Transverse colon (tissue), 4 donors: ENCODE measurements at regions not wholly inside any gene's neighbourhood (a gene's known extent, or its start where the extent isn't known, plus 50 kb on each side); places are given as distances from the start of the nearest gene placed in this dataset.

Experiments used
- DNase-seq: peaks from one replicate; pipeline ENCODE4 v3.0.0-alpha.2; 2019
- H3K27ac ChIP-seq, 4 donors: fragments of 200-600 bp; sonication (generic); 2 replicates each; pipeline ENCODE4 v1.5.1; 2016 to 2018; ENCODE audit warnings: inconsistent platforms in 4 of 4
- H3K27me3 ChIP-seq: fragments of 200-600 bp; sonication (generic); 2 replicates; pipeline ENCODE4 v1.5.1; 2017; ENCODE audit warnings: inconsistent platforms
- H3K36me3 ChIP-seq, 4 donors: fragments of 200-600 bp; sonication (generic); 2 replicates each; pipeline ENCODE4 v1.5.1; 2017 to 2019; ENCODE audit warnings: inconsistent platforms in 4 of 4
- H3K4me1 ChIP-seq, 4 donors: fragments of 200-600 bp; sonication (generic); 2 replicates each; pipeline ENCODE4 v1.5.1; 2017 to 2020; ENCODE audit warnings: inconsistent platforms in 4 of 4
- H3K4me3 ChIP-seq, 4 donors: fragments of 200-600 bp; sonication (generic); 1 replicate in 1 of 4; 2 replicates in 3 of 4; pipeline versions ENCODE4 v1.5.1 to v1.6.1; 2017 to 2019; ENCODE audit warnings: inconsistent platforms in 4 of 4
- H3K9me3 ChIP-seq, 2 donors: fragments of 200-600 bp; sonication (generic); 2 replicates each; pipeline ENCODE4 v1.5.1; 2017 to 2019; ENCODE audit warnings: inconsistent platforms in 2 of 2
- EP300 ChIP-seq: sonication (generic); formaldehyde crosslinking; IDR thresholded peaks from one replicate; pipeline ENCODE4 v1.6.1; 2017; ENCODE audit warnings: antibody characterized with exemption, low read depth
- POLR2A ChIP-seq: fragments of 450-650 bp; IDR thresholded peaks from one replicate; pipeline ENCODE4 v1.6.1; 2016; ENCODE audit warnings: antibody characterized with exemption, mild to moderate bottlenecking, moderate library complexity
- POLR2AphosphoS5 ChIP-seq, 3 donors: sonication (generic); formaldehyde crosslinking; IDR thresholded peaks; one replicate each; pipeline ENCODE4 v1.6.1; 2016; ENCODE audit warnings: antibody characterized with exemption in 3 of 3
- WGBS, 2 donors: methylation state at CpG; one replicate each; pipeline ENCODE4 v1.1.5; 2018; ENCODE audit warnings: low coverage in 1 of 2; 5-methylcytosine and 5-hydroxymethylcytosine counted together
- in situ Hi-C, 4 donors: fragments of 200-750 bp; cut with MboI; loops; one replicate each; pipeline versions ENCODE4 v1.15.0 to v1.15.1; 2017; ENCODE audit warnings: low sequenced_read_pairs in 3 of 4, low pct_ligation_motif_present in 1 of 4, low pct_unique_long_range_greater_than_20kb in 1 of 4
- intact Hi-C: fragments of 100-400 bp; cut with DNase I; formaldehyde crosslinking; loops from one replicate; pipeline ENCODE4 v1.15.1; 2023; ENCODE audit warnings: low total_unique reads
- TF ChIP-seq, protein P1 (sequence below), 5 experiments: fragments of 200-600 bp in 3 of 5; fragments of 450-650 bp in 2 of 5; sonication (generic) in 3 of 5; IDR thresholded peaks; 1 replicate in 2 of 5; 2 replicates in 3 of 5; pipeline ENCODE4 v1.5.1; 2016 to 2017; ENCODE audit warnings: antibody characterized with exemption in 5 of 5, inconsistent platforms in 3 of 5, mild to moderate bottlenecking in 2 of 5, moderate library complexity in 1 of 5

DNA sequence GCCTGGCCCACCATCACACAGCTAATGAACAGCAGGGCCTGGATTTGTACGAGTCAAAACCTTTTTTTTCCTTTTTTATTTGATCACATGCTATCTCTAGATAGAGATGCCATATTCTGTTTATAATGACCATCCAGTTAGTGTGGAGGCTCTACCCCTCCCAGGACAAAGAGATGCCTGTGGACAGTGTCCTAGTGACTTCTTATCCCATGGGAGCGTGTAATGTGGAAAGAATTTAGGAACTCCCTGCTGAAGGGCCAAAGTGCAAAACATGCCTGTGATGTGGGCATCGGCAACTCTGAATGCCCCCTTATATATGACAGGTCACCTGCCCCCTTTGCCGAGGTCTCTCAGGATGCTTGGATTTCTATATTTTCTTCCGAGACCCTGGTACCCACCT, 292.2 kb downstream of the RRAGC start:
- Histone ChIP-seq H3K36me3 (no peaks in the 10 kb centered on the region), H3K4me1 (no peaks in the 10 kb centered on the region), H3K27me3 (peaks cover 17% of the 10 kb centered on the region), H3K27ac (no peak overlapping the region), H3K9me3 (no peaks in the 10 kb centered on the region), H3K4me3 (no peak overlapping the region)
- intact Hi-C loops (no loop called here), in situ Hi-C loops (no loop called here)
- WGBS, 2 donors: 72 to 76% methylated on average over 2 to 5 of the region's 5 CpGs
- DNase-seq: no peak
- no peak for TF ChIP-seq POLR2A
- TF ChIP-seq, protein P1, sequence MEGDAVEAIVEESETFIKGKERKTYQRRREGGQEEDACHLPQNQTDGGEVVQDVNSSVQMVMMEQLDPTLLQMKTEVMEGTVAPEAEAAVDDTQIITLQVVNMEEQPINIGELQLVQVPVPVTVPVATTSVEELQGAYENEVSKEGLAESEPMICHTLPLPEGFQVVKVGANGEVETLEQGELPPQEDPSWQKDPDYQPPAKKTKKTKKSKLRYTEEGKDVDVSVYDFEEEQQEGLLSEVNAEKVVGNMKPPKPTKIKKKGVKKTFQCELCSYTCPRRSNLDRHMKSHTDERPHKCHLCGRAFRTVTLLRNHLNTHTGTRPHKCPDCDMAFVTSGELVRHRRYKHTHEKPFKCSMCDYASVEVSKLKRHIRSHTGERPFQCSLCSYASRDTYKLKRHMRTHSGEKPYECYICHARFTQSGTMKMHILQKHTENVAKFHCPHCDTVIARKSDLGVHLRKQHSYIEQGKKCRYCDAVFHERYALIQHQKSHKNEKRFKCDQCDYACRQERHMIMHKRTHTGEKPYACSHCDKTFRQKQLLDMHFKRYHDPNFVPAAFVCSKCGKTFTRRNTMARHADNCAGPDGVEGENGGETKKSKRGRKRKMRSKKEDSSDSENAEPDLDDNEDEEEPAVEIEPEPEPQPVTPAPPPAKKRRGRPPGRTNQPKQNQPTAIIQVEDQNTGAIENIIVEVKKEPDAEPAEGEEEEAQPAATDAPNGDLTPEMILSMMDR (IDR thresholded peaks at IDR 0.05): no peak
- TF ChIP-seq POLR2AphosphoS5 (IDR thresholded peaks at IDR 0.05): no peak
- no peak for TF ChIP-seq EP300

DNA sequence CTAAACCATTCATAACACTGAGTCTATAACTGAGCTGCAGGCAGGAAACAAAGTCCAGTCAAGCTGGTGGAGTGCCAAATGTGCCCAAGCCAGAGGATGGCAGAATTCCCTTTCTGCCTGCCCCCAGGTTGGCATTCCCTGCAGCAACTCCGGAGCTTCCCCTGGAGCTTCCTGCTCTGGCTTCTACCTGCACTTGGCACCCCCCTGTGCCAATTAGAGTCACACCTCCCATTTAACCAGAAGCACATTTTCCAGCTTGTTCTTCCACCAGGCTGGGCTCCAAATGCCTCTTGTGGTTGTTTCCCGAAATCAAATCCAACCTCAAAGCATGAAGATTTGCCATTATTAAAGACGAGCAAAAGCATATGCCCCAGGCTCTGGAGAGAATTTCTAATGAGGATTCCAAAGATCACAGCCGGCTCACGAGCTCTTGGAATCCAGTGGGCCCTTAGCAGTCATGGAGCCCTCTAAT, 294.5 kb downstream of the RRAGC start:
- intact Hi-C loops (no loop called here), in situ Hi-C loops (no loop called here)
- DNase-seq: no peak
- Histone ChIP-seq H3K27me3 (peaks cover 34% of the 10 kb centered on the region), H3K36me3 (no peaks in the 10 kb centered on the region), H3K4me1 (peaks cover 0 to 11% (median 5%) of the 10 kb centered on the region in 4 donors), H3K9me3 (no peaks in the 10 kb centered on the region), H3K27ac (no peak overlapping the region), H3K4me3 (no peak overlapping the region)
- TF ChIP-seq POLR2A (no peak), POLR2AphosphoS5 (IDR thresholded peaks at IDR 0.05) (no peak), EP300 (no peak)
- TF ChIP-seq, protein P1 (IDR thresholded peaks at IDR 0.05): no peak
- 50 to 58% methylated on average over 1 to 5 of the region's 5 CpGs for WGBS, 2 donors

DNA sequence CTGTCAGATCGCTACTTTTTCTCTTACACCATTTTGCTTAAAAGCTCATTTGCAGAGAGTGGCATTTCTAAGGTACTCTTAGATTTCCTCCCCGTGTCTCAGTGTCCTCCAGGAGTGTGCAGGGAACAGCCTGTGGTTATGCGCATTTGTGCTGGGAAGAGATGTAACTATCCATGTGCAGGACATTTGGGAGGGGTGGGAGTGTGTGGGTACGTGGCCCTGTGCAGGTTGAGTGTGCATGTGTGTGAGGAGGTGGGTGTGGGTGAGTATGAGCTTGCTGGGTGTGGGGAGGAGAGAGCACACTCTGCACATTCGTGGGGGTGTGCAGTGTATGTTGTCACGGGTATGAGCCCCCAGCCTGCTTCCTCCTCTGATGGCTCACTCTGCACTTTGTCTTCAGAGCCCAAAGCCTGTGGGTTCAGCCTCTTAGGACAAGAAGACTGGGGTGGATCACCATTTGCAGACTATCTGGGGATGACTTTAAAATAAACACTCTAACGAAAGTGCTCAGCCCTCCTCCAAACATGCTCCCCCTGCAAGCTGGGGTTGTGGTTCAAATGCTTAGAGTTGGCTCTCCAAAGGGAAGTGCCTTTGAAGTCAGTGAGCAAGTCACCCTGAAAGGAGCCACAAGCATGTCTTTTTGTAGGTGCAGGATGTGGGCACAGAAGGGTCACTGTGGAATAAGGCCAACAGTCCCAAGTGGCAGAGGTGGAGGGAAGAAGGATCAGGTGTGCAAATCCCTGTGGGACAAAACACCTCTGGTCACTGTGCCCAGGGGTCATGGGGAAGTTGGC, 295.4 kb downstream of the RRAGC start:
- no peak for DNase-seq
- intact Hi-C loops (no loop called here), in situ Hi-C loops (no loop called here)
- no peak overlapping the region for H3K27ac ChIP-seq
- no peak for TF ChIP-seq POLR2AphosphoS5 (IDR thresholded peaks at IDR 0.05)
- no peak for TF ChIP-seq POLR2A
- TF ChIP-seq EP300: no peak
- TF ChIP-seq, protein P1 (IDR thresholded peaks at IDR 0.05): no peak
- peaks cover 34% of the 10 kb centered on the region for H3K27me3 ChIP-seq
- no peaks in the 10 kb centered on the region for H3K36me3 ChIP-seq
- H3K4me1 ChIP-seq: peaks cover 3 to 20% (median 7%) of the 10 kb centered on the region in 4 donors
- 67 to 83% methylated on average over 3 to 7 of the region's 7 CpGs for WGBS, 2 donors
- no peak overlapping the region for H3K4me3 ChIP-seq
- no peaks in the 10 kb centered on the region for H3K9me3 ChIP-seq

DNA sequence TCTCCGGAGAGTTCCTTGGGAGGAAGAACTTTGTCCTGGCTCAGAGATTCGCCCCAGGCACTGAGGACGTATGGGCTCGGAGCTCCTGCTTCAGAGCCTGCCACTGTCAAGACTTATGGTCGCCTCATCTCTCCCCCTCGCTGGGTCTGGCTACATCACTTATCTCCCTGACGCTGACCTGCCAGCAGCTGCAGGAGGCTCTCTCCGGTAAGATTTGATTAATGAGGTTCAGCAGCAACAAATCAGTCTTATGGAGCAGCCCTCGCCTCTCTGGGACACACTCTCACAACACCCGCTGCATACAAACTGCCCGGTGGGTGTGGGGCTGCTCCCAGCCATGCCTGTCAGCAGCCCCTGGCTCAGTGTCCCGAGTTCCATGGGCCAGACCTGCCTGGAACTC, 297.8 kb downstream of the RRAGC start:
- peaks cover 34% of the 10 kb centered on the region for H3K27me3 ChIP-seq
- TF ChIP-seq, protein P1 (IDR thresholded peaks at IDR 0.05): no peak
- no peak for TF ChIP-seq POLR2A
- no peak for TF ChIP-seq POLR2AphosphoS5 (IDR thresholded peaks at IDR 0.05)
- no peak for TF ChIP-seq EP300
- no peaks in the 10 kb centered on the region for H3K9me3 ChIP-seq
- in situ Hi-C loops (no loop called here), intact Hi-C loops (no loop called here)
- no peak overlapping the region for H3K4me3 ChIP-seq
- H3K27ac ChIP-seq: no peak overlapping the region
- 75% methylated on average over 12 of the region's 12 CpGs; no CpG with 5 or more reads in 1 of the 2 donors for WGBS, 2 donors
- peaks cover 3 to 20% (median 8%) of the 10 kb centered on the region in 4 donors for H3K4me1 ChIP-seq
- DNase-seq: no peak
- no peaks in the 10 kb centered on the region for H3K36me3 ChIP-seq
